Spleen (tissue), 11 donors: ENCODE measurements at regions not wholly inside any gene's neighbourhood (a gene's known extent, or its start where the extent isn't known, plus 50 kb on each side); places are given as distances from the start of the nearest gene placed in this dataset.

Experiments used
- DNase-seq: peaks from one replicate; pipeline ENCODE4 v3.0.0-alpha.2; 2020
- H3K27ac ChIP-seq, 8 donors: fragments of 200-600 bp; sonication (generic) in 7 of 8; 1 replicate in 4 of 8; 2 replicates in 4 of 8; pipeline versions ENCODE4 v1.5.0 to v1.8.0; 2016 to 2021; ENCODE audit warnings: inconsistent platforms in 4 of 8, mild to moderate bottlenecking in 4 of 8, moderate library complexity in 1 of 8
- H3K27me3 ChIP-seq, 7 donors: fragments of 200-600 bp; sonication (generic) in 6 of 7; replicated peaks in 1 of 7; 1 replicate in 4 of 7; 2 replicates in 3 of 7; pipeline versions ENCODE4 v1.5.0 to v1.8.0; 2016 to 2021; ENCODE audit warnings: inconsistent platforms in 3 of 7, mild to moderate bottlenecking in 1 of 7
- H3K36me3 ChIP-seq, 6 donors: fragments of 200-600 bp; sonication (generic) in 5 of 6; 1 replicate in 4 of 6; 2 replicates in 2 of 6; pipeline versions ENCODE4 v1.5.0 to v1.8.0; 2016 to 2021; ENCODE audit warnings: inconsistent platforms in 2 of 6
- H3K4me1 ChIP-seq, 6 donors: fragments of 200-600 bp; sonication (generic) in 5 of 6; 1 replicate in 3 of 6; 2 replicates in 3 of 6; pipeline versions ENCODE4 v1.5.0 to v1.8.0; 2016 to 2021; ENCODE audit warnings: inconsistent platforms in 3 of 6
- H3K4me3 ChIP-seq, 8 donors: fragments of 200-600 bp; sonication (generic) in 7 of 8; 1 replicate in 4 of 8; 2 replicates in 4 of 8; pipeline versions ENCODE4 v1.5.0 to v1.8.0; 2016 to 2021; ENCODE audit warnings: inconsistent platforms in 4 of 8, mild to moderate bottlenecking in 4 of 8, moderate library complexity in 2 of 8
- H3K9me3 ChIP-seq, 8 donors: fragments of 200-600 bp; sonication (generic) in 7 of 8; 1 replicate in 4 of 8; 2 replicates in 4 of 8; pipeline versions ENCODE4 v1.5.0 to v1.8.0; 2016 to 2021; ENCODE audit warnings: inconsistent platforms in 4 of 8
- CTCF ChIP-seq, 11 experiments: fragments of 200-600 bp in 7 of 11; fragments of 450-650 bp in 4 of 11; sonication (generic) in 4 of 11; IDR thresholded peaks in 8 of 11; conservative IDR thresholded peaks in 3 of 11; 1 replicate in 7 of 11; 2 replicates in 4 of 11; pipeline versions ENCODE4 v1.4.0 to v1.8.0; 2016 to 2021; ENCODE audit warnings: antibody characterized with exemption in 11 of 11, inconsistent platforms in 4 of 11, mild to moderate bottlenecking in 1 of 11
- POLR2A ChIP-seq, 3 donors: fragments of 450-650 bp; IDR thresholded peaks; one replicate each; pipeline ENCODE4 v1.5.1; 2017; ENCODE audit warnings: antibody characterized with exemption in 3 of 3, mild to moderate bottlenecking in 1 of 3
- POLR2AphosphoS5 ChIP-seq, 3 donors: sonication (generic); formaldehyde crosslinking; IDR thresholded peaks; one replicate each; pipeline ENCODE4 v1.5.1; 2017; ENCODE audit warnings: antibody characterized with exemption in 3 of 3
- WGBS, 5 donors: extraction: QIAGEN DNeasy Blood & Tissue Kit in 3 of 5; methylation state at CpG; one replicate each; pipeline versions ENCODE4 v1.1.5 to v1.1.7; 2013 to 2018; 5-methylcytosine and 5-hydroxymethylcytosine counted together
- intact Hi-C: fragments of 100-400 bp; cut with DNase I; formaldehyde crosslinking; loops from one replicate; pipeline ENCODE4 v1.15.0; 2023; ENCODE audit warnings: low total_unique reads
- donor health status: healthy with polysubstance abuse.
- donor health status: DM: no; HTN: no; CAD: no; lungs with moderate emphysema.
- donor health status: DM: no; HTN: no; CAD: no.
- donor health status: Bipolar disorder and iron deficiency.
- donor health status: healthy.
- donor health status: DM: no; HTN: no; CAD: no.
- donor health status: DM: yes; HTN: yes; CAD: no.

GRCh38 chr5:62143268-62144229 lies 162.5 kb upstream of the KIF2A start:
- peaks cover 0 to 24% (median 0%) of the 10 kb centered on the region in 7 donors for H3K27me3 ChIP-seq
- no peaks in the 10 kb centered on the region for H3K36me3 ChIP-seq
- intact Hi-C loops, result no loop called here
- H3K9me3 ChIP-seq, result peaks cover 0 to 2% (median 0%) of the 10 kb centered on the region in 8 donors
- DNase-seq, result no peak
- TF ChIP-seq POLR2AphosphoS5 (IDR thresholded peaks at IDR 0.05) (no peak), CTCF (IDR thresholded peaks at IDR 0.05 in 8 of 11, conservative IDR thresholded peaks at IDR 0.05 in 3 of 11) (peak in 6 of 11 experiments; percentile 29 to 41 (median 36))
- no peak overlapping the region for H3K27ac ChIP-seq
- H3K4me1 ChIP-seq, result no peaks in the 10 kb centered on the region
- 28 to 37% (median 29%) methylated on average over 13 of the region's 13 CpGs for WGBS, 5 donors
- H3K4me3 ChIP-seq, result no peak overlapping the region

GRCh38 chr5:62144401-62145022 lies 161.5 kb upstream of the KIF2A start:
- H3K9me3 ChIP-seq, result peaks cover 0 to 6% (median 0%) of the 10 kb centered on the region in 8 donors
- no peak for DNase-seq
- no peak overlapping the region for H3K4me3 ChIP-seq
- WGBS, 5 donors, result 67 to 77% (median 70%) methylated on average over 5 of the region's 5 CpGs
- peaks cover 0 to 24% (median 0%) of the 10 kb centered on the region in 7 donors for H3K27me3 ChIP-seq
- H3K27ac ChIP-seq, result no peak overlapping the region
- no peaks in the 10 kb centered on the region for H3K4me1 ChIP-seq
- no peak for TF ChIP-seq CTCF (IDR thresholded peaks at IDR 0.05 in 8 of 11, conservative IDR thresholded peaks at IDR 0.05 in 3 of 11)
- no peak for TF ChIP-seq POLR2AphosphoS5 (IDR thresholded peaks at IDR 0.05)
- TF ChIP-seq POLR2A (IDR thresholded peaks at IDR 0.05), result no peak
- intact Hi-C loops, result no loop called here
- H3K36me3 ChIP-seq, result no peaks in the 10 kb centered on the region

GRCh38 chr5:62149879-62150278 lies 156.1 kb upstream of the KIF2A start:
- H3K4me3 ChIP-seq, result no peak overlapping the region
- 51 to 56% (median 54%) methylated on average over 4 of the region's 4 CpGs for WGBS, 5 donors
- TF ChIP-seq CTCF (IDR thresholded peaks at IDR 0.05 in 8 of 11, conservative IDR thresholded peaks at IDR 0.05 in 3 of 11) (no peak), POLR2AphosphoS5 (IDR thresholded peaks at IDR 0.05) (no peak), POLR2A (IDR thresholded peaks at IDR 0.05) (no peak)
- intact Hi-C loops, result no loop called here
- no peaks in the 10 kb centered on the region for H3K36me3 ChIP-seq
- DNase-seq, result no peak
- H3K9me3 ChIP-seq, result peaks cover 0 to 16% (median 9%) of the 10 kb centered on the region in 8 donors
- H3K27ac ChIP-seq, result no peak overlapping the region
- peaks cover 0 to 4% (median 0%) of the 10 kb centered on the region in 7 donors for H3K27me3 ChIP-seq
- no peaks in the 10 kb centered on the region for H3K4me1 ChIP-seq
